RPMI7951 (cell line): ENCODE measurements at regions not wholly inside any gene's neighbourhood (a gene's known extent, or its start where the extent isn't known, plus 50 kb on each side); places are given as distances from the start of the nearest gene placed in this dataset.
"Not testable (repeated sequence)": the region's sequence is repeated elsewhere in the genome, so short reads cannot be mapped to it uniquely, and the experiment has no call there.

Experiments
- DNase-seq: peaks from one replicate; pipeline ENCODE4 v3.0.0-alpha.2; 2012; ENCODE audit warnings: low read depth

DNA sequence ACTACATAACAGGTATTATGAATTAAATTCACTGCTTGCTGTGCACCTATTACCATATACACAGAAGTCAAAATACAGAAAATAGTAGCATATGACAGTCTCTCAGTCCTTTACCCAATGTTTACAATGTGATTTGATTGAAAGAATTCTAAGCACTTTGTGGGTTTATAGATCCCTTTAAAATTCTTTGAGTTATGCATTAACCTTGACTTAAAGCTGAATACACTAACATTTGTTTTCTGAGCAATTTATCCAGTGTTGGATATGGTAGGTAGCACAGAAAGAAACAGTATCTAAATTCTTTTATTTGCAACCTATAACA lies 230.8 kb upstream of the DDI1 start:
- no peak for DNase-seq

DNA sequence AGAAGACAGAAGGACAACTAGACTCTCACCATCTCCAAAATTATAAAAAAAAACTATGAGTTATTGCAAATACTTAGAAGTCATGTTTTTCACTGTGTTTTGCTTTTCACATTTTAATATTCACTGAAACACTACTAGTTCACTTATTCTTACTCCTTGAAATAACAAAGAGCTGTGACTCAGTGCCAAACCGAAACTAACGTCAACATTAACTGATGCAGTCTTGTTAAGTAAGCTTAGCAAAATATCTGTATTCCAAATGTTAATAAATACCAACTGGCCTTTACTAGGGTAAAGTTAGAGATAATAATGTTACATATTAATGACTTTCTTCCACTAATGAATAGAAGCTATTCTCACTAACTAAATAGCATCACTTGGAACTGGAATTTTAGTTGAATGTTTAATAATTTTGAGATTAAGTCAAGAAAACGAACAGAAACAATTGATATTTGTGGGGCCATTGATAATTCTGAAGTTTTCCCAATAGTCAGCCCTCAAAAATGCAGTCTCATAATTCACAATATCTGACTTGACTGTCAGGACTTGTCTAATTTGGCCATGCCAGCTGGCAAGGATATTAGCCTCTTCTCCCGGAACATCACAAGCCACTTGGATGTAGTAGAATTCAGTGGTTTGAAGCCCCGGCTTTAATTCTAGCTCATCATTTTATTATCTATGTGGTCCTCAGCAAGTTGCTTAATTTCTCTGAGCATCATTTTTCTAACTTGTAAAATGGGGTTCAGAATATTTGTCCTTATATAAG lies 230.1 kb upstream of the DDI1 start:
- DNase-seq: no peak

GRCh38 chr11:103807806-103808205 lies 228.6 kb upstream of the DDI1 start:
- no peak for DNase-seq

- no peak for DNase-seq
Measured at GRCh38 chr11:103808252-103808651, 228.2 kb upstream of the DDI1 start.

DNA sequence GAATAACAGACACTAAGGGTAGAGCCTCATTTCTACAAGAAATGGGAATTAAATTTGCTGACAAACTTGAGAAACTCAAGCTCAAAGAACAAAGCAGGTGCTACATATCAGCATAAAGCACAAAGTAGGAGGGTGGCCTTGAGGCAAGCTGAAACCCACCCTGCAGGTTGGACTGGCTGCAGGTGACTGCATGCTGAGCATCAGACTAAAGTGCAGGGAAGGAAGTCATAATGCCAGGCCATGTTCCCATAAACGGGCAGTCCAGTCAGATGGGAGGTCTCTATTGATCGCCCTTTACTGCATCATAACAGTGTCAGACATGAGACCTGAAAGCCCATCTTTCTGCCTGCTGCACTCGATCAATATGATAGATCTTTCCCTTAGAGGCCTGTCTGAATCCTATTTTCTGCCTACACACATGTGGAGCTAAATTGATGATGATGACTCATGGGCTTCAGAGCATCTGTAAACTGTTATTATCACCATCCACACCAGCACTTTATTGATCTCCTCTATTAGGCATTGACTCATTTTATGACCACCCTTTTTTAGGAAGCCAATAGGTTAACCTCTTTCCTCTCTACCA lies 224.5 kb upstream of the DDI1 start:
- no peak for DNase-seq

DNA sequence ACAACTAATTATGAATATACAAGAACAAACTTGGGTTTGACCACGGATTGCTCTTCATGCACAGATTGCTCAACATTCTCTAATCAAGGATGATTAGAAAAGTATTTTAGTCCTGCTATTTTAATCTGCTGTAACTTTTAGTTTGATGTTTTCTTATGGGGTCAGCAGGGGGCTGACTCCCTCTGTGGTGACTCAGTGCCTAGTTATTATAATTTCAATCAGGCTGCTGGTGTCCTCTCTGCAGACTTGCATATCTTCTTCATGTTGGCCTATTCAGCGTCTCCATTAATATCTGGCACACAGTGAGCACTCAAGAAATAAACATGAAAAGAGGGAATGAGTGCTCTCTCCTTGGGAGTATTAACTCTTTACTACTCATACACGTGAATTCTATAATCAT lies 223.8 kb upstream of the DDI1 start:
- DNase-seq: no peak

GRCh38 chr11:103820345-103820744 lies 216.1 kb upstream of the DDI1 start:
- DNase-seq: not testable (repeated sequence)

DNA sequence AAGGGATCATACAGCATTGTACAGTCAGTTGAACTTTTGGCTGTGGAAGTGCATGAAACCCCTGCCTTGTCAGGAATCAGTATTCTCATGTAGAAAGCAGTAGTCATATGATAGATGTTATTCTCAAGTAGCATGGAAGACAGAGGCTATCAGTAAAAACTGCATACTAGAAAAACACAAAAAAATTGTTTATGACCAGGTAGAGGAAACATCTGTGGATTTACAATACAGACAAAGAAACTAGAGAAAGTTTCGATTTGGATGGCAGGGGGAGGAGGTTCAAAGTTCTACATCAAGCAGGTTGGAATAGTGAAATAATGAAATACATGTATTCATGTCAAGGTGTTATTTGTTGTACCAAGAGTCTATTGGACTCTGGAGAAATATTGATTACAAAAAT lies 212.3 kb upstream of the DDI1 start:
- DNase-seq: no peak

- no peak for DNase-seq
Measured at GRCh38 chr11:103825469-103825868, 211.0 kb upstream of the DDI1 start.

- DNase-seq: no peak
Measured at GRCh38 chr11:103826856-103827255, 209.6 kb upstream of the DDI1 start.

GRCh38 chr11:103829596-103829995 lies 206.8 kb upstream of the DDI1 start:
- no peak for DNase-seq

GRCh38 chr11:103830205-103830604 lies 206.2 kb upstream of the DDI1 start:
- no peak for DNase-seq

DNA sequence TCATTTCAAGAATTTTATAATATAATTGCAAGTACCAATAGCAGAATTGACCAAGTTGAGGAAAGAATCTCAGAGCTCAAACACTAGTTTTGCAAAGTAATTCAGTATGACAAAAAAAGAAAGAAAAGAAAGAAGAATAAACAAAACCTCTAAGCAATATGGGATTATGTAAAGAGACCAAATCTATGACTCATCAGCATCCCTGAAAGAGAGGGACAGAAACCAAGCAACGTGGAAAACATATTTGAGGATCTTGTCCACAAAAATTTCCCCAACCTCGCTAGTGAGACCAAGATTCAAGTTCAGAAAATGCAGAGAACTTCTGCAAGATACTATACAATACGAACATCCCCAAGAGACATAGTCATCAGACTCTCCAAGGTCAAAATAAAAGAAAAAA lies 203.7 kb upstream of the DDI1 start:
- DNase-seq: no peak

DNA sequence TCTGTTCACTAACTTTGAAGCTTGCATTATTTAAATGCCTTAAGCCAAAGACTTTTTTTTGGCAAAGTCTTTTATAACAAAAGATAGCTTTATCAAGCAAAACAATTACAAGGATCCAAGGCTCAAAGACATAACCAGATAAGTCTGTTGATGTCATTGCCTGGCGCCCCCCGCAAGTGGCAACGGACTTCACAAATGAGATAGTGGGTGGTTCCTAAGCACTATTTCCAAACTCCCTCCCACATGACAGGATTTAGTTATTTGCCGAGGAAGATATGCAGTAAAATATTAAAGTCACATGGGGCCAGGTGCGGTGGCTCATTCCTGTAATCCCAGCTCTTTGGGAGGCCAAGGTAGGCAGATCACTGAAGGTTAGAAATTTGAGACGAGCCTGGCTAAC lies 194.2 kb upstream of the DDI1 start:
- DNase-seq: no peak

GRCh38 chr11:103842795-103843194 lies 193.6 kb upstream of the DDI1 start:
- peak; percentile 29 for DNase-seq

DNA sequence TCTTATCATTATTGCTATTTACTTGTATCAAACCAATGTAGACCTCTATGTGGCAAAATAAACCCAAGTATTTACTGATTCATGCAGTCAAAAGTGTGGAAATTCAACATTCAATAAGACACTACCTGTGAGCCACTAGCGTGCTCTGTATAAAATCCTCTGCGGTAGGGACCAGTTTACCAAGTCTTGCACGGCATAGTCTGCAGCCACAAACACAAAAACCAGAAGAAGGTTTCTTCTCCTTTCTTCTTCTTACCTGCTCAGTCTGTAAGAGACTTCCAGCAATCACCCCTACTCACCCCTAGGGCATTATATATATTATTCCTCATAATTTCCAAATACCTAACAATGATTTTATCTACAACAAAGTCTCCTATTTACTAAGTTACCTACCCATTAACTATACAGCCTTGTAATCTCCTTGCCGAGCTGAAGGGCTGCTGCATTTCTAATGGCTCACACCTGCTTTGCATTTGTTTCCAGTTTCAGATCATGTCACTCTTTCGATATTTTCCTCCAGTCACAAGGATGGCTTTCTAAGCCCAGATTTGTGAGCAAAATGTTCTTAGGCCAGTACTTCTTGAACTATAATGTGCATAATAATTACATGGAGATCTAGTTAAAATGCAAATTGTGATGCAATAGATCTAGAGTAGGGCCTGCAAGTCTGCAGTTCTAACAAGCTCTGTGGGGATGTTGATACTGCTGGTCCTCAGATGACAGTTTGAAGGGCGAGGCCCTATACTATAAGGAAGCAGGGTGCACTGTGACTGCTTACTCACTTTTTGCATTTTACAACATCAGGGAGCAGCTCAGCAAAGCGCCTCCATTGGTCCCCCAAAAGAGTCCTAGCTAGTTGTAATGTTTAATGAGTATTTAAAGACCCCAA lies 191.9 kb upstream of the DDI1 start:
- DNase-seq: no peak

DNA sequence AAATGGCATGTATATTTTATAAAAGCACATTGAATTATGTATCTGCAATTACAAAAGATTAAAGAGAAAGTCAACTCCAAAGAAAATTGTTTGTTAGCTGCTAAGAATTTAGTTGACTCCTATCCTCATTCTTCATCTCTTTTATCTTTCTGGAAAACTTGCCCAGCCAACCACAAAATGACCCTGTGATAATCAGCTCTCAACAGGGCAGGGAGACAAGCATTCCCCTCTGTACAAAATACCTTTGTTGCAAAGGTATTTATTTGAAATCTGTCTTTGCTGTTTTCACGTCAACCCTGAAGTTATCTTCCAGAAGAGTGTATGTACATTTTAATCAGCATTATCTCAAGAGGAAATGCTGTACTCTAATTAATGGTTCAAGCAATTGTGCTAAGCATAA lies 191.1 kb upstream of the DDI1 start:
- DNase-seq: no peak

DNA sequence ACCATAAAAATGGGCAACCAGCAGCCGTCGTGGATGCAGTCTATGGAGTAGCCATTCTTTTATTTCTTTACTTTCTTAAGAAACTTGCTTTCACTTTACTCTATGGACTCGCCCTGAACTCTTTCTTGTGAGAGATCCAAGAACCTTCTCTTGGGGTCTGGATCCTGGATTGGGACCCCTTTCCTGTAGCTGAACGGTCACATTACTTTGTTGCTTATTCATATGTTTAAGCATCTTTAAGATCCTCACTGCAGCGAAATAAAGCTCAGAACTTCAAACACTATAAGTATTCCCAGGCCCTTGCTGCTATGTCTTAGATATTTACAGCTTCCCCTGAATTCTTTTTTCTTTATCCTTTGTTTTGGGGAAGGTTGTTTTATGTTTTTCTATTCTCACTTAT lies 187.8 kb upstream of the DDI1 start:
- DNase-seq: no peak

GRCh38 chr11:103849366-103849765 lies 187.1 kb upstream of the DDI1 start:
- DNase-seq: no peak

DNA sequence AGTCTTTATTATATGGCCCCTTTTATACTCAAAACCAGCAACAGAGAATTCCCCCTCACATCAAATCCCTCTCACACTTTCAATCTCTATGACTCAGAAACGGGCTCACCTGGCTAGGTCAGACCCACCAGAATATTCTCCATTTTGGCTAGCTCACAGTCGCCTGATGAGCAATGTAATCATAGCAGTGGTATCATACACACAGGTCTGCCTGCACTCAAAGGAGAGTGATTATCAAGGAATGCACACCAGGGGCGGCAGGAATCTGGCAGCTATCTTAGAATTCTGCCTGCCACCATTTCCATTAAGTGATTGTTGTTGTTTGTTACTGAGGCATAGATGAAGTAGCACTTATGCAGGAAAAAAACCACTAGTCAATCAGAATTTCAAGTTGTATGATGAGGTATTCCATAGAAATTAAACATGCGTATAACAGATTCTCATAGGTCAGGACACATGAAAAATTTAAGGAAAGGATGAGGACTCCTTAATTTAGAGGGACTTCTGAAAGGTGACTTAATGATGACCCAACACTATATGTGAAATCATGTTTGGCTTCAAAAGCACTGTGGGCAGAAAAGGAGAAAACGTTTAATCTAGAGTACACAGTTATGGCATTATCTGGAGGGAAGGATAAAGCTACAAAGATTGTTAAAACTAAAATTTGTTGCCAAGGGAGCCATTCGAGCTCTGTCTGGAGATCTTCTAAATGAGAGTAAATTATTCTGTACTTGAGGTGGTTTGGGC lies 185.8 kb upstream of the DDI1 start:
- no peak for DNase-seq

- no peak for DNase-seq
Measured at GRCh38 chr11:103851166-103851651, 185.2 kb upstream of the DDI1 start.
